Right ventricle myocardium inferior (tissue), 1 donor: ENCODE measurements at regions not wholly inside any gene's neighbourhood (a gene's known extent, or its start where the extent isn't known, plus 50 kb on each side); places are given as distances from the start of the nearest gene placed in this dataset.

Experiments
- ATAC-seq: fragments of 200-7000 bp; cut with Tn5 transposase; one replicate; pipeline ENCODE4 v1.9.1; 2020; ENCODE audit warnings: mild to moderate bottlenecking, moderate library complexity
- DNase-seq: peaks from one replicate; pipeline ENCODE4 v3.0.0; 2021; ENCODE audit errors: missing footprints
- intact Hi-C: fragments of 100-400 bp; cut with DNase I; formaldehyde crosslinking; loops from one replicate; pipeline ENCODE4 v1.11.0; 2022
- donor health status: DM: no; HTN: yes; CAD: no; lungs with severe emphysema.

DNA sequence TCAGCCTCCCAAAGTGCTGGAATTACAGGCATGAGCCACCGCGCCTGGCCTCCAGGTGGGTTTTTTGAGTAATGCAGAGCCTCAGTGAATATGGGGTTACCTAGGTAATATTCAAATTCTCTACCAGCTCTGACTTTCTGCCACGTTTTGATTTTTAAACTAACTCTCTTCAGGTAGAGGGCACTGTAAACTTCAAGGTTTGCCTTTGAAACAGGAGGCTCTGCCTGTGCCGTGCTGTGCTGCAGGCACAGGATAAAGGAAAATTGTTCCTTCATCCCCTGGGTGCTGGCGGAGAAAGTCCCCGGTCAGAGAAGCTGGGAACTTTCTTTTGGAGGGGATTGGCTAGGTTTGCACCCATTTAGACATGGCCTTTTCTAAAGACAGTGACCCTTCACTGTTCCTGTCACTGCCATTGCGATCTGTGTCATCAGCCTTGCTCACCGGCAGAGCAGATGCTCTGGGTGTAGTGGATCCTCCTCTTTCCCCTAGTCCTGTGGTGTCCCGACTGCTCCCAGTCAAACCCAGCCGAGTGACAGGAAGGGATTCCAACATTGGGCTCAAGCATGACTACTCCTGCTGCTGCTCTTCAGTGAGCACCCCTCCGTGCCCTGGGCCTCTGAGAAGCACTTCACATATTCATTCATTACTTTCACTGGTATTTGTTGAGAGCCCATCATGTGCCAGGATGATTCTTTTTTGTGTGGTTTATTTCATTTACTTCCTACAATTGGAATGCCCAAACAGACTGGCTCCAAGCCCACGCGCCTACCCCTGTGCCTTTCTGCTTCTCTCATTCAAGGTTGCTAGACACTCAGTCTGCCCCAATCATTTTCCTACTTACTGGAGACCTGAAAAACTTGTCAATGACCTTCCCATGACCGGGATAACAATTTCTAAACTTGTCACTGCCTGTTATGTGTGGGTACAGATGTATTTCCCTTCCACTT lies 103.6 kb downstream of the TMEM30B start:
- DNase-seq (no peak), ATAC-seq (no peak)
- intact Hi-C loops, result no loop called here

DNA sequence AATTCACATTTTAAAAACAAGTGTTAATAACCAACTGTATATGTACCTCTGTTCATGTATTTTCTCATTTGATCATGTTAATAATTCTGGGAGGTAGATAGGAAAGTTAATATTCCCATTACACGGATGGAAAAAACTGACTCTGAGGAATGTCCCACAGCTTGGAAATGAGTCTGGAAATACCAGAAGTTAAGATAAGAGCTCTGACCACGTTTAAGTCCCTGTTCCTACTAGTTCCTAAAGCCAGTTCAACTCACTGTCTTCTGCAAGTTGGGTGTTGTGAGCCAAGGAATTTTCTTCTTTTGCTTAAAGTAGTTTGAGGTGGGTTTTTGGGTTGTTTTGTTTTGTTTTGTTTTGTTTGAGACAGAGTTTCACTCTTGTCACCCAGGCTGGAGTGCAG lies 104.5 kb downstream of the TMEM30B start:
- no peak for ATAC-seq
- intact Hi-C loops, result no loop called here
- no peak for DNase-seq

DNA sequence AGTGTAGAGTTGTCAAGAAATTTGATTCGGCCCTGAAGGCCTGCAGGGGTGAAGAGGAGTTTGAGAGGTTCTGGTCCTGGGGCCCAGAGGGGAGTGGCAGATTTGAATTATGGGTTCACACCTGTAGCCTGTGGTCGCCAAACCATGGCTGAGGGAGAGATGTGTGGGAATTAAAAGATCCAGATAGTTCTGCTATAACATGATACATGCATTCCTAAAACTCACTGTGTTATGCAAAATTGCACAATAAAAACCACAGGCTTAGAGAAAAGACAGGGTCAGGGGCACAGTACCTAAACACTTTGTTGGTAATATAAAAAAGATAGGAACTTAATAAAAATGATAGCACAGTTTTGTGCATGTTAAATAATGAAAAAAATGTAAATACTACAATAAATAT lies 106.2 kb downstream of the TMEM30B start:
- intact Hi-C loops, result no loop called here
- DNase-seq, result no peak
- ATAC-seq, result no peak

DNA sequence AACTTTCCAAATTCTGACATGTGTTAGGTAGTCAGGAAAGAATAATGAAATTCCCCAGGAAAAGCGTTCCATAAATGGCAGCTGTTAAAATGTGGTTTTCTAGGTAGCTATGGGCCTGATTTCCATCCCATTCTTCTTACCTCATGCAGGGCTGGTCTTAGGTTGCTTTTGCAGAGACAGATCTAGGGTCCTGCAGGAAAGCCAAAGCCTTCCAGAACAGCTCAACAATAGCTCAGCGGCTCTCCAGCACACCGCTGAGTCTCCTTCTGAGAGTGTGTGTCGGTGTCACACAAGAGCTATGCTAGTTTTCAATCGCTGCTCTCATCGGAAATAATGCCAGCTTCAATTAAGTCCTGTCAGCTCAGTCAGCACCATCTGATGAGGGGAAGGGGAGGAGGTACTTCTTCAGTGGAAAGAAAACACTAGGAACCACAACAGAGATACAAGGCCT lies 106.7 kb downstream of the TMEM30B start:
- ATAC-seq, result no peak
- intact Hi-C loops, result no loop called here
- DNase-seq, result no peak

GRCh38 chr14:61171727-61172126 lies 109.4 kb downstream of the TMEM30B start:
- DNase-seq (no peak), ATAC-seq (no peak)
- intact Hi-C loops, result no loop called here

DNA sequence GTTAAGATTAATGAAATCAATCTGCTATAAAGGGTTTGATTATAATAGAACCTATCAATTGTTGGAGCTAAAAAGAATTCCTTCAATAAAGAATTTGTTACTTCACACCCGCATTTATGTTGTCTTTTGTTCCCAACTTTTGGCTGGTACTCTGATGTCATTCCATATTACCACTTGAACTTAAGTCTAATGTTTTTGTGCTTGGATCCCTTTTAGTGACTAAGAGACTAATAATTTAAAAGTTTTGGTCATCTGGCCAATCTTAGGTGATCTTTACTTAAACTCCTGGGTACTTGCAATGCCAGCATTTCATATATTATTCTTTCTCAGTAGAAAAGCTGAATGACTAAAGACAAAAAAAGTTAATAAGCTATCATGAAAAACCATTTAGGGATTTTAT lies 113.0 kb downstream of the TMEM30B start:
- ATAC-seq (no peak), DNase-seq (no peak)
- intact Hi-C loops, result no loop called here

DNA sequence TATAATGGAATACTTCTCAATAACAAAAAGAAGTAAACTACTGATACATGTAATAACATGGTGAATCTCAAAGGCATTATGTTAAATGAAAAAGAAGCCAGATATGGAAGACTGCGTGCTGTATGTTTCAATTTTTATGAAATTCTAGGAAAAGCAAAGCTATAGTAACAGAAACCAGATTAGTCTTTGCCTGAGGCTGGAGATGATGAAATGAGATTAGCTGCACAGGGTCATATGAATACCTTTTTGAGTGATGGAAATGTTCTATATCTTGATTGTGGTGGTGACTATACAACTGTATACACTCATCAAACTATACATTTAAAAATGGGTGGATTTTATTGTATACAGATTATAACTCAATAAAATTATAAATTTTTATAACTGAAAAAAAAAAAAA lies 113.5 kb downstream of the TMEM30B start:
- no peak for ATAC-seq
- no peak for DNase-seq
- intact Hi-C loops, result no loop called here

DNA sequence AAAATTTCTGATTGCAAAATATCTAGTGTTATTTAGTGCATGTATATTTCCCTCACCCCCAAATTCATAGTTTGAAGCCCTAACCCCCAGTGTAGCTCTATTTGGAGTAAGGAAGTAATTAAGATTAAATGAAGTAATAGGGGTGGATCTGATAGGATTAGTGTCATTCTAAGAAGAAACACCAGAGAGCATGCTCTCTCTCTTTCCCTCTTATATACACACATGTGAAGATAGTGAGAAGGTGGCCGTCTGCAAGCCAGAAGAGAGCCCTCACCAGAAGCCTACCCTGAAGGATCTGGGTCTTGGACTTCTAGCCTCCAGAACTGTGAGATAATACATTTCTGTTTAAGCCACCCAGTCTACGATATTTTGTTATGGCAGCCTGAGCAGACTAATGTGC lies 120.3 kb downstream of the TMEM30B start:
- ATAC-seq (no peak), DNase-seq (no peak)
- intact Hi-C loops, result no loop called here

DNA sequence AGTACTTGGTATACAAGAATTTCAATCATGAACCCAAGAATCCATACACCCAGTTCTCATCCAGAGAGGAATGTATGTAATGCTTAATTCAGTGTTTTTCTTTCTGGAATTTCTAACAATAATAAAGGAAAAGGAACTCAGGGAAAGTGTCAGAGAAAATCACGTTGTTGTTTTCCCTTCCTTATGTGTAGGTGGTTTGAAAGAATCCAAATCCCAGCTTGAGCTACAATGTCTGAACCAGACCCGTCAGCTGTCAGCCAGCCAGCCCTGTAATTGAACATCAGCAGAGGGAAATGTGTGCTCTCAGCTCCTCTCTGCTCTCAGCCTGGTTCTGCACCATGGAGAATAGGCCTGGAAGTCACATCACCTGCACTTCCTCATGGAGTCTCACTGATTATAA lies 126.5 kb downstream of the TMEM30B start:
- ATAC-seq, result no peak
- DNase-seq, result no peak
- intact Hi-C loops, result no loop called here

DNA sequence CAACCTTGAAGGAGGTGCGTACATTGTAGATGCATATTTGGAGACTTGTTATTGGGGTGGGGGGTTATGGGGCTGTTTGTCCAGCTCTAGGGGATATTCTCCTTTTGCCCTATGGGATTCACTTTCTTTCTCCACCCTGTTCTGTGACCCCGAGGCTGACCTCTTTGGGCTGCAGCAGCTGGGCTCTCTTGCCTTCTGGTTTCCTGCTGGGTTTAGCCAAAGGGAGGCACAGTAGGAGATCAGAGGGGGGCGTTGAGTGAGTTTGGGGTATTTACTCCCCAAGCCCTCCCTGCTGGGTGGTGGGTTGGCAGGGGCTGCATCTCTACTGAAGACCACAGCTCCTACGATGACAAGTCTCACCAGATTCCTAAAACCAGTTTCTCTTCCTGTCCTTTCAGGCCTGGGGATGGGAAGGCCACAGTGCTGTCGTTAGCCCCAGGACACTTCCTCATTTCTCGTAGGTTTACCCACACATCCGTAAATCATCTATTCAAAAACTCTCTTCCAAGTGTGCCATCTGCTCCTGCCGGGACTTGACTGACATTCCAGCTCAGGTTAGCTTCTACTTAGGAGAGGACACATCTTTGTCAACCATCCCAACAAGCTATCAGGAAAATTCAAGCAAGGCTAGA lies 127.1 kb downstream of the TMEM30B start:
- intact Hi-C loops, result no loop called here
- DNase-seq (no peak), ATAC-seq (no peak)

- ATAC-seq (no peak), DNase-seq (no peak)
- intact Hi-C loops, result no loop called here
These were observed 127.7 kb downstream of the TMEM30B start for GRCh38 chr14:61153431-61153830.

DNA sequence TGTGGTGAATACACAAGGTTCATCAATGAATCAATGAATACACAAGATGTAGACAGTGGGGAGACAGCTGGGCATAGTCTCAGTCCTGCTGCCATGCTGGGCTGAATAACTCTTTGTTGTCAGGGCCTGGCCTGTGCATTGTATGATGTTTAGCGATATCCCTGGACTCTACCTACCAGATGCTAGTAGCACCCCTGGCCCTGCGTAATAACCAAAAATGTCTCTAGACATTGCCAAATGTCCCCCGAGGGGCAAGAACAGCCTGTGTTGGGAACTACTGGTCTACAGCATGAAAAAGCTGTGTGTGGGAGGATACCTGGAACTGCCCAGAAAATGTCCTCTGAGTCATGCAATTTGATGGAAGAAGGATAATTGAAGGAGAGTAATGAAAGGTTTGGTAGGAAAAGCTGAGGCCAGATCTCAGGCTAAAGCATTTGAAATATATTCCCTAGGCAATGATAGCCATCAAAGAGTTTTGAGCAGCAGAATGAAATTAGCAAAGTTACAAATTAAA lies 128.2 kb downstream of the TMEM30B start:
- intact Hi-C loops, result no loop called here
- ATAC-seq (no peak), DNase-seq (no peak)

DNA sequence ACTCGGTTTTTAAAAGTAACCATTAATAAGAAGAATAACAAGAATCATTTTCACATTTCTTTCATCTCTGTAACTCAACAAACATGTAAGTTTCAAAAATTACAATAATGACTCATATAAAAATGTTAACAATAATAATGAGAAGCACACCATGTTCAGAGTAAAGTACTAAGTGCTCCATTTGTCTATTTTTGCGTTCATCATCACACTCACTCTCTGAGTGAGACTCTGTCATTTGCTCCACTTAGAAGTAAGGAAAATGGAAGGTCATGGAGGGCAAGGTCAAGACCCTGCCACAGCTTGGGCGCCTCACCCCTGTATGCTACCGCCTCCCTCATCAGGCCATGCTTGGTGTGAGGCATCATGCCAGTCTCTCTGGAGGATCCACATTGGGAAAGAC lies 129.9 kb downstream of the TMEM30B start:
- DNase-seq (no peak), ATAC-seq (no peak)
- intact Hi-C loops, result no loop called here

DNA sequence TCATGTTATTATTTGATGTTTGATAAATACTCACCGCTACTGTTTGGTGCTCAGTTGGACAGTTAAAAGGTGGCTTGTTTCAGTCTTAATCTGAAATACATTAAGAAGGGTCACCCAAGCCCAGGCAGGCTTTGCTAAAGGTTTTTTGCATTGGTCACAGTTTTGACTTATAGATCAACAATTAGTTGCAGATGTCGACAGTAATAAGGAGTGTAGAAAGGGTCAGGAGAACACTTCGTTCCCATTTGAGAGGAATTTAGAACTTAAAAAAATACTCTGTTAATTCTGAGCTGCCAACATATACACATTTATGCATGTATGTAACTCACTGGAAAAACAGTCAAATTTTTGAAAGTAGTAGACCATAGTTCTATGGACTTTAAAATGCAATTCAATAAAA lies 130.3 kb downstream of the TMEM30B start:
- ATAC-seq (no peak), DNase-seq (no peak)
- intact Hi-C loops, result no loop called here

GRCh38 chr14:61149896-61150295 lies 131.2 kb downstream of the TMEM30B start:
- intact Hi-C loops, result no loop called here
- no peak for ATAC-seq
- no peak for DNase-seq

GRCh38 chr14:61148742-61149350 lies 132.3 kb downstream of the TMEM30B start:
- intact Hi-C loops, result no loop called here
- ATAC-seq, result no peak
- DNase-seq, result no peak

DNA sequence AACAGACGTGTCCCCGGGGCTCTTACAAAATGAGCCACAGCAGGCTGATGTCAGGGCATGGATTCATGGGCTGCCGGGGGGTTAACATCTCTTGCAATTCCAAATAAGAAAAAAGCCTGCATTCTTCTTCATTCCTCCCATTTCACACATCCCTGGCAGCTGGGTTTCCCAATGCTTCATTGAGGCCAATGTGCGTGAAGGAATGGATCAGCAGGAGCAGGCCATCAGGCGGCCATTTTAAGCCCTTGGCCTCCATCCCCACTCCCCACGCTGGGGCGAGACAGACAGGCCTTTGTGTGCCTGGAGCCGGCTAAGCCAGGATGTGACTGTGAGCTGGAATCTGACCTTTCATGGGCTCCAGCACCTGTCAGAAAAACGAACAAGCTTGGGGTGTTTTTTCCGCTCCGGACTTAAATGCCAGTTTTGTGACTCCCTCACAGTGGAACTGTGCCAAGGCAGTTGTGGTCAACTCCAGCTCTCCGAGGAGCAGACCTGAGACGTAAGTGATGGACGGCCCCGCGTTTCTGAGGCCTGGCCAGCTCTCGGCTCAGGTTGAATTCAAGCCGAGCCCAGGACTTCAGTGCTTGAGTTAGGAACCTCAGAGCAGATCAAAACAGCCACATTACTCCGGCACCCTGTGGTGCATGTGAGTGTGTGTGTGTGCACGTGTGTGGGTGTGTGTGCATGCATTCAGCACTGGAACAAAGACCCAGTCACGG lies 133.1 kb downstream of the TMEM30B start:
- ATAC-seq (peak; percentile 44), DNase-seq (no peak)
- intact Hi-C loops, result no loop called here

- ATAC-seq (no peak), DNase-seq (no peak)
- intact Hi-C loops, result no loop called here
These were observed 133.7 kb downstream of the TMEM30B start for GRCh38 chr14:61147381-61147821.

GRCh38 chr14:61146899-61147298 lies 134.2 kb downstream of the TMEM30B start:
- ATAC-seq (no peak), DNase-seq (no peak)
- intact Hi-C loops, result no loop called here
